H1 (cell line): ENCODE measurements at regions not wholly inside any gene's neighbourhood (a gene's known extent, or its start where the extent isn't known, plus 50 kb on each side); places are given as distances from the start of the nearest gene placed in this dataset.
A peak's percentile ranks its signal among the peaks of the same experiment; 100 is the strongest.

Experiments used
- ASH2L ChIP-seq: fragments of 200-600, 300-600 bp; sonication (generic); IDR thresholded peaks from one replicate; pipeline ENCODE4 v1.7.1; 2017; ENCODE audit warnings: low read length
- CHD7 ChIP-seq: fragments of 300-600 bp; sonication (generic); IDR thresholded peaks from 2 replicates; pipeline ENCODE4 v1.7.1; 2012; ENCODE audit warnings: low read length, moderate library complexity, mild to moderate bottlenecking, inconsistent platforms; ENCODE audit not compliant: insufficient replicate concordance
- EZH2 ChIP-seq: fragments of 200-600 bp; sonication (generic); IDR thresholded peaks from 2 replicates; pipeline ENCODE4 v1.7.1; 2012; ENCODE audit warnings: low read depth, mild to moderate bottlenecking, moderate library complexity, low read length, inconsistent platforms; ENCODE audit not compliant: severe bottlenecking
- FOSL1 ChIP-seq: IDR thresholded peaks from 2 replicates; pipeline ENCODE4 v1.6.1; 2011; ENCODE audit warnings: mild to moderate bottlenecking, low read depth, low read length, moderate library complexity; ENCODE audit not compliant: insufficient read depth
- JUN ChIP-seq: IDR thresholded peaks from 2 replicates; pipeline ENCODE4 v1.6.1; 2011; ENCODE audit warnings: low read depth, mild to moderate bottlenecking, improper control_type of control experiment, low read length
- POU5F1 ChIP-seq: IDR thresholded peaks from 2 replicates; pipeline ENCODE4 v1.6.1; 2011; ENCODE audit warnings: low read depth, mild to moderate bottlenecking, low read length, moderate library complexity
- RBBP5 ChIP-seq: IDR thresholded peaks from 2 replicates; pipeline ENCODE4 v1.7.1; 2012; ENCODE audit warnings: low read depth, mild to moderate bottlenecking, inconsistent platforms, low read length, moderate library complexity, borderline replicate concordance
- RFX5 ChIP-seq: IDR thresholded peaks from 2 replicates; pipeline ENCODE4 v1.6.1; 2011; ENCODE audit warnings: low read depth, low read length, improper control_type of control experiment, borderline replicate concordance
- SIN3A ChIP-seq, 2 experiments: IDR thresholded peaks in 1 of 2; conservative IDR thresholded peaks in 1 of 2; 2 replicates each; pipeline ENCODE4 v1.6.1; 2011 to 2012; ENCODE audit warnings: low read length in 2 of 2, improper control_type of control experiment in 1 of 2, low read depth in 1 of 2, mild to moderate bottlenecking in 1 of 2
- SP4 ChIP-seq: IDR thresholded peaks from 2 replicates; pipeline ENCODE4 v1.6.1; 2012; ENCODE audit warnings: low read length, inconsistent platforms
- TCF12 ChIP-seq: IDR thresholded peaks from 2 replicates; pipeline ENCODE4 v1.6.1; 2011; ENCODE audit warnings: low read depth, mild to moderate bottlenecking, low read length

GRCh38 chr13:38210928-38211596, 138.6 kb upstream of the UFM1 start (continued):
- TF ChIP-seq CHD7 = peak; percentile 73
- TF ChIP-seq SP4 = no peak
- TF ChIP-seq POU5F1 = 0 out of 2 replicates have a peak, but pooled peaks have one; percentile 61
- TF ChIP-seq EZH2 = no peak
- no peak for TF ChIP-seq JUN
- 0 out of 2 replicates have a peak, but pooled peaks have one; percentile 22 for TF ChIP-seq TCF12
- no peak for TF ChIP-seq ASH2L
- no peak for TF ChIP-seq RBBP5
- no peak for TF ChIP-seq RFX5
- no peak for TF ChIP-seq SIN3A (conservative IDR thresholded peaks at IDR 0.05 in 1 of 2, IDR thresholded peaks at IDR 0.05 in 1 of 2; ENCODE audit: low read depth in 1 of 2, low read length in 2 of 2)
- no peak for TF ChIP-seq FOSL1
